LoVo (cell line): ENCODE measurements at regions not wholly inside any gene's neighbourhood (a gene's known extent, or its start where the extent isn't known, plus 50 kb on each side); places are given as distances from the start of the nearest gene placed in this dataset.
"Not testable (repeated sequence)": the region's sequence is repeated elsewhere in the genome, so short reads cannot be mapped to it uniquely, and the experiment has no call there.

Source experiments
- DNase-seq: peaks from one replicate; pipeline ENCODE4 v3.0.0-alpha.2; 2016; ENCODE audit warnings: low spot score

GRCh38 chr7:19376538-19376937 is 231.3 kb upstream of the FERD3L start:
- DNase-seq, result no peak

GRCh38 chr7:19375976-19376375 is 230.8 kb upstream of the FERD3L start:
- DNase-seq, result no peak

GRCh38 chr7:19373334-19373733 is 228.1 kb upstream of the FERD3L start:
- DNase-seq, result no peak

- DNase-seq, result no peak
Measured at GRCh38 chr7:19369806-19370205, 224.6 kb upstream of the FERD3L start.

GRCh38 chr7:19369182-19369581 is 224.0 kb upstream of the FERD3L start:
- no peak for DNase-seq

- no peak for DNase-seq
Measured at GRCh38 chr7:19368491-19368925, 223.3 kb upstream of the FERD3L start.

GRCh38 chr7:19364950-19365349 is 219.7 kb upstream of the FERD3L start:
- DNase-seq, result no peak

GRCh38 chr7:19362099-19362498 is 216.9 kb upstream of the FERD3L start:
- peak; percentile 32 for DNase-seq

GRCh38 chr7:19353180-19353579 is 208.0 kb upstream of the FERD3L start:
- no peak for DNase-seq

- no peak for DNase-seq
Measured at GRCh38 chr7:19352305-19352695, 207.1 kb upstream of the FERD3L start.

- no peak for DNase-seq
Measured at GRCh38 chr7:19351341-19352304, 206.4 kb upstream of the FERD3L start.

- DNase-seq, result no peak
Measured at GRCh38 chr7:19339512-19339911, 194.3 kb upstream of the FERD3L start.

- not testable (repeated sequence) for DNase-seq
Measured at GRCh38 chr7:19338512-19338911, 193.3 kb upstream of the FERD3L start.

- DNase-seq, result no peak
Measured at GRCh38 chr7:19336836-19337383, 191.7 kb upstream of the FERD3L start.

GRCh38 chr7:19333706-19334105 is 188.5 kb upstream of the FERD3L start:
- DNase-seq, result no peak

- DNase-seq, result no peak
Measured at GRCh38 chr7:19327018-19327417, 181.8 kb upstream of the FERD3L start.

- no peak for DNase-seq
Measured at GRCh38 chr7:19322002-19322401, 176.8 kb upstream of the FERD3L start.

GRCh38 chr7:19318287-19318686 is 173.1 kb upstream of the FERD3L start:
- DNase-seq, result no peak

GRCh38 chr7:19317461-19317860 is 172.2 kb upstream of the FERD3L start:
- no peak for DNase-seq

GRCh38 chr7:19312416-19312815 is 167.2 kb upstream of the FERD3L start:
- no peak for DNase-seq

- no peak for DNase-seq
Measured at GRCh38 chr7:19307554-19307953, 162.3 kb upstream of the FERD3L start.

GRCh38 chr7:19305698-19306097 is 160.5 kb upstream of the FERD3L start:
- DNase-seq, result no peak

GRCh38 chr7:19304086-19304485 is 158.9 kb upstream of the FERD3L start:
- no peak for DNase-seq

- DNase-seq, result no peak
Measured at GRCh38 chr7:19302731-19303130, 157.5 kb upstream of the FERD3L start.
